ENCODE measurements at regions not wholly inside any gene's neighbourhood (a gene's known extent, or its start where the extent isn't known, plus 50 kb on each side); places are given as distances from the start of the nearest gene placed in this dataset.
A peak's percentile ranks its signal among the peaks of the same experiment; 100 is the strongest.

GRCh38 chr4:13103382-13104015 lies 380.6 kb downstream of the RAB28 start:
- Histone ChIP-seq H3K27ac (ENCODE audit: low read depth, low read length) (no peak overlapping the region), H3K4me3 (ENCODE audit: low read length) (no peak overlapping the region), H3K9ac (ENCODE audit: extremely low read depth, low read length, poor library complexity, severe bottlenecking) (no peak overlapping the region), H3K9me3 (ENCODE audit: control insufficient read depth, low read length) (peaks cover 24% of the 10 kb centered on the region), H3K4me1 (ENCODE audit: control insufficient read depth, insufficient read depth, low read length) (peaks cover 2% of the 10 kb centered on the region), H3K27me3 (ENCODE audit: control insufficient read depth, insufficient read depth, low read length, poor library complexity, severe bottlenecking) (no peaks in the 10 kb centered on the region), H3K36me3 (ENCODE audit: control insufficient read depth, insufficient read depth, low read length) (no peaks in the 10 kb centered on the region)
- H3K4me1 Mint-ChIP-seq = peaks cover 8% of the 10 kb centered on the region
- H3K4me3 Mint-ChIP-seq = no peak overlapping the region
- TF ChIP-seq CTCF (conservative IDR thresholded peaks at IDR 0.05) = peak; percentile 30
- DNase-seq = peak; percentile 55
- H3K27ac Mint-ChIP-seq = no peak overlapping the region
- 86 to 93% methylated on average over 6 to 7 of the region's 7 CpGs for WGBS, 2 experiments (ENCODE audit: insufficient coverage in 1 of 2, insufficient read length in 1 of 2)
- H3K9me3 Mint-ChIP-seq = peaks cover 25% of the 10 kb centered on the region
- peaks cover 14% of the 10 kb centered on the region for H3K36me3 Mint-ChIP-seq (ENCODE audit: low read depth)
- peaks cover 2% of the 10 kb centered on the region for H3K27me3 Mint-ChIP-seq (ENCODE audit: insufficient read depth)

DNA sequence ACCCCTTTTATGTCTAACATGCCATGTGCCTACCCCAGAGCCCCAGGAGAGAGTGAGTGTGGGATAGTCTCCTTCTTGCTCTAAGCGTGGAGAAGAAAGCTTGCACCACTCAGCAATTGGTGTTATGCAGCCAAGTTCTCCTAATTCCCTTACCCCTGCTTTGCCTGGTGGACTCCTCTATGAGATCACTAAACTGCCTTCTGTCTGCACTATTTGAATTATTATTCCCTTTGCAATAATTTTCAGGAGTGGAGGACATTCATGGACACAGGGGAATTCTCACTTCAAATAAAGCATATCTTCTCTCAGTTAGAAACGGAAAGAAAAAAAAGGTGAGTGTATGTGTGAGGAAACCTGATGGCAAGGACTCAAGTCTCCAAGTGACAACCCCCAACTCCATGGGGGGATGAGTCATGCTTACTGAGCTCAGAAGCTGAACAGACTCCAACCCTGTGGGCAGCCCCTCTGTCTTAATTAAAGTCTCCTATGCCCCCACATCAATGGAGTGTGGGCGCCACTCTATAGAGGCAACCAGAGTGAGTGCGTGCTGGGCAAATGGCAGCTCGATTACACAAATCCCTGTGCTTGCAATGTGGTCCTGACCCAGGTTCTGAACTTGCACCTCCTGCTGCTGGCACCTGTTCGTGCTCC lies 381.9 kb downstream of the RAB28 start:
- Mint-ChIP-seq H3K36me3 (ENCODE audit: low read depth) (peaks cover 5% of the 10 kb centered on the region), H3K4me1 (peaks cover 16% of the 10 kb centered on the region), H3K4me3 (no peak overlapping the region), H3K9me3 (peaks cover 13% of the 10 kb centered on the region), H3K27ac (no peak overlapping the region), H3K27me3 (ENCODE audit: insufficient read depth) (no peaks in the 10 kb centered on the region)
- Histone ChIP-seq H3K9me3 (ENCODE audit: control insufficient read depth, low read length) (peaks cover 11% of the 10 kb centered on the region), H3K4me1 (ENCODE audit: control insufficient read depth, insufficient read depth, low read length) (peaks cover 2% of the 10 kb centered on the region), H3K4me3 (ENCODE audit: low read length) (no peak overlapping the region), H3K36me3 (ENCODE audit: control insufficient read depth, insufficient read depth, low read length) (no peaks in the 10 kb centered on the region), H3K27ac (ENCODE audit: low read depth, low read length) (no peak overlapping the region), H3K9ac (ENCODE audit: extremely low read depth, low read length, poor library complexity, severe bottlenecking) (no peak overlapping the region), H3K27me3 (ENCODE audit: control insufficient read depth, insufficient read depth, low read length, poor library complexity, severe bottlenecking) (no peaks in the 10 kb centered on the region)
- TF ChIP-seq CTCF (conservative IDR thresholded peaks at IDR 0.05) = no peak
- no peak for DNase-seq
- 93 to 96% methylated on average over 4 to 6 of the region's 6 CpGs for WGBS, 2 experiments (ENCODE audit: insufficient coverage in 1 of 2, insufficient read length in 1 of 2)

- no peak for DNase-seq
- peaks cover 3% of the 10 kb centered on the region for H3K9me3 Mint-ChIP-seq
- peaks cover 2% of the 10 kb centered on the region for H3K4me1 ChIP-seq (ENCODE audit: control insufficient read depth, insufficient read depth, low read length)
- no peak overlapping the region for H3K27ac ChIP-seq (ENCODE audit: low read depth, low read length)
- no peaks in the 10 kb centered on the region for H3K27me3 ChIP-seq (ENCODE audit: control insufficient read depth, insufficient read depth, low read length, poor library complexity, severe bottlenecking)
- H3K4me1 Mint-ChIP-seq = peaks cover 22% of the 10 kb centered on the region
- no peaks in the 10 kb centered on the region for H3K27me3 Mint-ChIP-seq (ENCODE audit: insufficient read depth)
- no peak for TF ChIP-seq CTCF (conservative IDR thresholded peaks at IDR 0.05)
- H3K27ac Mint-ChIP-seq = no peak overlapping the region
- WGBS, 2 experiments (ENCODE audit: insufficient coverage in 1 of 2, insufficient read length in 1 of 2) = 92 to 96% methylated on average over 3 of the region's 3 CpGs
- H3K9ac ChIP-seq (ENCODE audit: extremely low read depth, low read length, poor library complexity, severe bottlenecking) = no peak overlapping the region
- H3K4me3 ChIP-seq (ENCODE audit: low read length) = no peak overlapping the region
- H3K36me3 Mint-ChIP-seq (ENCODE audit: low read depth) = no peaks in the 10 kb centered on the region
- H3K36me3 ChIP-seq (ENCODE audit: control insufficient read depth, insufficient read depth, low read length) = no peaks in the 10 kb centered on the region
- no peak overlapping the region for H3K4me3 Mint-ChIP-seq
- H3K9me3 ChIP-seq (ENCODE audit: control insufficient read depth, low read length) = peaks cover 5% of the 10 kb centered on the region
Measured at GRCh38 chr4:13097971-13098370, 386.2 kb downstream of the RAB28 start.
